GM18907 (cell line): ENCODE measurements at regions not wholly inside any gene's neighbourhood (a gene's known extent, or its start where the extent isn't known, plus 50 kb on each side); places are given as distances from the start of the nearest gene placed in this dataset.

Source experiments
- ATAC-seq: cut with Tn5 transposase; IDR thresholded peaks from one replicate; pipeline ENCODE4 v1.9.1; 2021; ENCODE audit warnings: mild to moderate bottlenecking, moderate library complexity; ENCODE audit not compliant: unreplicated experiment

- no peak for ATAC-seq
These were observed 74.3 kb upstream of the SERP2 start for GRCh38 chr13:44299152-44299943.

- peak; percentile 81 for ATAC-seq
These were observed 72.6 kb upstream of the SERP2 start for GRCh38 chr13:44300895-44301638.

DNA sequence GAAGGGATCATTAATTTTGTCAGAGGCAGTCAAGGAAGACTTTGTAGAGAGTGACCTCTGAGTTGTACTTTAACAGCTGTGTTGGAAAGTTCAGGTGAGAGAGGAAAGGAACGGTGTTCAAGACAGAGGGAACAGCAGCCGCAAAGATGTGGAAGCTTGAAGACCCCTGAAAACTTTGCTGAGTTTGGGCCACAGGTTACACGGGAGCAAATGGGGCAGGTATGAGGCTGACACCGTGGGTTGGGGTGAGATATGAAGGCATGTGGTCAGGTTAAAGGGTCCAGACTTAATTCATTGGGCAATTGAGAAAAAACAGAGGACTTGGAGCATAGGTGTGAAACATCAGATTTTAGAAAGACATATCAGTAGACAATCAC lies 72.0 kb upstream of the SERP2 start:
- no peak for ATAC-seq

- no peak for ATAC-seq
These were observed 71.4 kb upstream of the SERP2 start for GRCh38 chr13:44302233-44302632.

- ATAC-seq = no peak
These were observed 70.6 kb upstream of the SERP2 start for GRCh38 chr13:44302940-44303575.

GRCh38 chr13:44303681-44304432 lies 69.8 kb upstream of the SERP2 start:
- no peak for ATAC-seq

- no peak for ATAC-seq
These were observed 69.2 kb upstream of the SERP2 start for GRCh38 chr13:44304433-44304725.

- no peak for ATAC-seq
These were observed 68.3 kb upstream of the SERP2 start for GRCh38 chr13:44305286-44305685.

- no peak for ATAC-seq
These were observed 67.7 kb upstream of the SERP2 start for GRCh38 chr13:44305917-44306370.

DNA sequence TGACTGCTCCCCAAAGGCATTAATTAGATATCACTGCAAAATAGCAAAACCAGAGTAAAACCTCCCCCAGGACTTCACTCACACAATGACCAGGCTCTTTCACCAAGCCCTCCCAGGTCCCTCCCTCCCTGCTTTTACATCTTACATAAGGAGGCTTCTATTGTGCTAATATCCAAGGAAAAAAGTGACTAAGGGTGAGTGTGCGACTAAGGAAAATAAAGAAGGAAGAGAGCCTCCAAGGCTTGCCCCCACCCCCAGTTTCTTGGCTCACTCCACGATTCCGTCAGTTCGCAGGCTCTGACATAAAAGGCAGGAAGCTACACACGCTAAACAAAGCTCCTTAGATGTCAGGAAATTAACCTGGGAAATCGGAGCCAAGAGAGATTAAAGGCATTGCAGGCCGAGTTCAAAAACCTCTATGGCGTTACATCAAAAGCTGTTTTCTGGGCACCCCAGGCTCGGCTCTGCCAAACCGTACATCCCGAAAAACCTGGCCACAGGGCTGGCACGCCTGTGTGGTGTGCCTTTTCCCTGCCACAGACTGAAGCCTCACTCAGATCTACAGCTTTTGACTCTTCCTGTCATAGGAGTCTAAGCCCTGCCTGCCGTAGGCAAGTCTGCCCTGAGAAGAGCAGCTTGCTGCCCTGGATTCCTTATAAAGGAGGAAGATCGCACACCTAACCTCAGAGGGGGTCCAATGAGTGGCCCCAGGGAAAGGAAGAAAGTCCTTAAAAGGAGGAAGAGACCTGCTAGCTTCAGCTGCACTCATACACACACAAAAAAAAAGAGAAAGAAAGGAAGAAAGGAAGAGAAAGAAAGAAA lies 67.0 kb upstream of the SERP2 start:
- ATAC-seq = no peak

GRCh38 chr13:44307255-44307654 lies 66.4 kb upstream of the SERP2 start:
- ATAC-seq = no peak

DNA sequence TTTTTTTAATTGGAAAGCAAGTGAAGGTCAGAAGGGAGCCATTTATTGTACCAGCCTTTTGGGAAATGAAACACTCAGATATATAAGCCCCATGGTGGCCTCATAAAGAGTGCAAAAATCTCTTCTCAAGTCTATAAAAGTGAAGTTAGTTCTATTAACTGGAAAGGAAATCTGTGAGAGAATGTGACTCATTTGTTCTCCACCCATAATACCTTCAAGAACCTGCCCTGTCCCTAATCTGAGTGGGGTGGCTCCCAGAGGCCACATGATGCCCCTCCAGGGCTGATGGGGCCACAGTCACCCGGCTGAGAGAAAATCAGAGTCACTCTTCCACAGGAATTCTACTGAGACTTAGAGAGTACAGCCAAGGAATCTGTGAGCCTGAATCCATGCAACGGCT lies 65.8 kb upstream of the SERP2 start:
- ATAC-seq = no peak

- no peak for ATAC-seq
These were observed 65.3 kb upstream of the SERP2 start for GRCh38 chr13:44308352-44308751.

GRCh38 chr13:44309794-44310757 lies 63.5 kb upstream of the SERP2 start:
- no peak for ATAC-seq

GRCh38 chr13:44311011-44311780 lies 62.4 kb upstream of the SERP2 start:
- no peak for ATAC-seq

DNA sequence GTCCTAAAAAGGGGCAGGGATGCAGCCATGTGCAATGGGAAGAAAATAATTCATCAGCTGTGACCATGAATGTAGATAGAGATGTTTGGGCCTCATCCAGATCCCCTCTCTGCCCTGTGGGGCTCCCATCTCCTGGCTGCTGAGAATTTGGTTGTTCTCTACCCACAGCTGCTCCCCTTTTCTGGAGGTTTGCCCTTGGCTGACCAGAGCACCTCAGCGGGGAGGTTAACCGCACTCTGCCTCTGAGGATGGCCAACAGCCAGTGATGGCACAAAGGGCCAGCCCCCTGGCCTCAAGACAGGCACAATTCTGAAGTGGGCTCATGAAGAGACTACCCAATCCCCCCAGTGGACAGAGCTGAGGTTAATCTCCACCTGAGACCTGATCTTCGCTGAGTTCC lies 61.5 kb upstream of the SERP2 start:
- ATAC-seq = no peak

DNA sequence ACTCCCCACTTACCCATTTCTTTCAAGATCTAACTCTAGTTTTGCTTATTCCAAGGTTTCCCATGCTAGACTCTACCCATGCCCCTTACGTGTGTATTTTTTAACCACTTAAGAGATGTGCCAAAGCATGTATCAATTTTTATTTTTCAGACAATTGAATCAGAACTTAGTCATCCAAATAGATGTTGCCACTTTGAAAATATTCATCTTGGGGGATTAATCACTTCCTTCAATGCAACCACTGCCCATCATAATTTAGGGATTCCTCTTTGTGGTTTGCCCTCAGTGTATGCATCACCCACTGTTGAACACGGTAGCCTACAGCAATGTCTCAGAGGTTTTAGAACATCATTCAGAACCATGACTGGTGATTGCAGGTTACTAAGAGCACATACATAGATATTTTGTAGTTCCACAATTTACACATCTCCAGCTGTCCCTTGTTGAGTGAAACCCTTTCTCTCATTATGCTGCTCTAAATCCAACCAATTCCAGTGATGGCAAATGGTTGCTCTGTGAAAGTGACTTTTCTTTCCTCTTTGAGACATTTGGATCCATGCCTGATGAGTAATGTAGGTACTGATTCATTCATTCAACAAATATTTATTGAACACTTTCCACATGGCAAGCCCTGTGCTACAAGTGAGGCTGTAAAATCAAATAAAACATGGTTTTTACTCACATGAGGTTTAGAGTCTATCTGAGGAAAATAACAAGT lies 60.6 kb upstream of the SERP2 start:
- no peak for ATAC-seq

- ATAC-seq = no peak
These were observed 60.0 kb upstream of the SERP2 start for GRCh38 chr13:44313674-44314073.
